ENCODE measurements at regions not wholly inside any gene's neighbourhood (a gene's known extent, or its start where the extent isn't known, plus 50 kb on each side); places are given as distances from the start of the nearest gene placed in this dataset.
"Not testable (repeated sequence)": the region's sequence is repeated elsewhere in the genome, so short reads cannot be mapped to it uniquely, and the experiment has no call there.

GRCh38 chr10:107517811-107518210 is 353.3 kb upstream of the SORCS1 start:
- no peak for DNase-seq (ENCODE audit: low spot score)
- in situ Hi-C loops (cut with MboI; ENCODE audit: low pct_unique_long_range_greater_than_20kb, low sequenced_read_pairs, unreplicated experiment) = no loop called here
- no peak for TF ChIP-seq CTCF (IDR thresholded peaks at IDR 0.05; ENCODE audit: extremely low read depth, insufficient read depth, missing control alignments)

GRCh38 chr10:107516349-107516748 is 351.8 kb upstream of the SORCS1 start:
- in situ Hi-C loops (cut with MboI; ENCODE audit: low pct_unique_long_range_greater_than_20kb, low sequenced_read_pairs, unreplicated experiment) = no loop called here
- no peak for DNase-seq (ENCODE audit: low spot score)
- no peak for TF ChIP-seq CTCF (IDR thresholded peaks at IDR 0.05; ENCODE audit: extremely low read depth, insufficient read depth, missing control alignments)

GRCh38 chr10:107504011-107504410 is 339.5 kb upstream of the SORCS1 start:
- DNase-seq (ENCODE audit: low spot score); in situ Hi-C loops (cut with MboI; ENCODE audit: low pct_unique_long_range_greater_than_20kb, low sequenced_read_pairs, unreplicated experiment): not testable (repeated sequence)

GRCh38 chr10:107502229-107502985 is 337.9 kb upstream of the SORCS1 start:
- no peak for DNase-seq (ENCODE audit: low spot score)
- in situ Hi-C loops (cut with MboI; ENCODE audit: low pct_unique_long_range_greater_than_20kb, low sequenced_read_pairs, unreplicated experiment) = no loop called here
- TF ChIP-seq CTCF (IDR thresholded peaks at IDR 0.05; ENCODE audit: extremely low read depth, insufficient read depth, missing control alignments) = no peak

- no peak for DNase-seq (ENCODE audit: low spot score)
- no peak for TF ChIP-seq CTCF (IDR thresholded peaks at IDR 0.05; ENCODE audit: extremely low read depth, insufficient read depth, missing control alignments)
- in situ Hi-C loops (cut with MboI; ENCODE audit: low pct_unique_long_range_greater_than_20kb, low sequenced_read_pairs, unreplicated experiment) = no loop called here
Observed at GRCh38 chr10:107498983-107499382, 334.5 kb upstream of the SORCS1 start.

GRCh38 chr10:107497024-107497423 is 332.5 kb upstream of the SORCS1 start:
- DNase-seq (ENCODE audit: low spot score) = no peak
- no peak for TF ChIP-seq CTCF (IDR thresholded peaks at IDR 0.05; ENCODE audit: extremely low read depth, insufficient read depth, missing control alignments)
- in situ Hi-C loops (cut with MboI; ENCODE audit: low pct_unique_long_range_greater_than_20kb, low sequenced_read_pairs, unreplicated experiment) = no loop called here

GRCh38 chr10:107496594-107496993 is 332.1 kb upstream of the SORCS1 start:
- TF ChIP-seq CTCF (IDR thresholded peaks at IDR 0.05; ENCODE audit: extremely low read depth, insufficient read depth, missing control alignments) = no peak
- no peak for DNase-seq (ENCODE audit: low spot score)
- in situ Hi-C loops (cut with MboI; ENCODE audit: low pct_unique_long_range_greater_than_20kb, low sequenced_read_pairs, unreplicated experiment) = no loop called here
